ENCODE measurements at regions not wholly inside any gene's neighbourhood (a gene's known extent, or its start where the extent isn't known, plus 50 kb on each side); places are given as distances from the start of the nearest gene placed in this dataset.
A peak's percentile ranks its signal among the peaks of the same experiment; 100 is the strongest.

DNA sequence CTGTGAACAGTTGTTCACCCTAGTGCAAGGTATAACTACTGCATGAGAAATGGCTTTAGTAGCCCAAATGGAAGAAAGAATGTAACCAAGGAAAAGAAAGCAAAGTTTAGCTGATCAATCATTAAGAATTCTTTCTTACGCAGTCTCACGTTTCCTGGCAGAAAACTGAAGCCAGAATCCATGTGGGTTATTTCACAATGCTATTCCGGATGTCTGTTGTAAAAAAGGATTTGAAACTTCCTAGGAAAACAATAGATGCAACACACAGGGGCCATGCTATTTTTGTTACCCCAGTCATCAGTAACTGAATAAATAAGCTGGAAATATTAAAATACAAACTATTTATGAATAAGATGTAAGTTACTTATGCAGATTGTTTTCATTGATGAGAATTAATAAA is 802.5 kb downstream of the CDH8 start (continued):
- TF ChIP-seq, protein P1, sequence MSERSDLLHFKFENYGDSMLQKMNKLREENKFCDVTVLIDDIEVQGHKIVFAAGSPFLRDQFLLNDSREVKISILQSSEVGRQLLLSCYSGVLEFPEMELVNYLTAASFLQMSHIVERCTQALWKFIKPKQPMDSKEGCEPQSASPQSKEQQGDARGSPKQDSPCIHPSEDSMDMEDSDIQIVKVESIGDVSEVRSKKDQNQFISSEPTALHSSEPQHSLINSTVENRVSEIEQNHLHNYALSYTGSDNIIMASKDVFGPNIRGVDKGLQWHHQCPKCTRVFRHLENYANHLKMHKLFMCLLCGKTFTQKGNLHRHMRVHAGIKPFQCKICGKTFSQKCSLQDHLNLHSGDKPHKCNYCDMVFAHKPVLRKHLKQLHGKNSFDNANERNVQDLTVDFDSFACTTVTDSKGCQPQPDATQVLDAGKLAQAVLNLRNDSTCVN (CRISPR knock-in tag; IDR thresholded peaks at IDR 0.05; ENCODE audit: borderline replicate concordance): no peak
- TF ChIP-seq, protein P2, sequence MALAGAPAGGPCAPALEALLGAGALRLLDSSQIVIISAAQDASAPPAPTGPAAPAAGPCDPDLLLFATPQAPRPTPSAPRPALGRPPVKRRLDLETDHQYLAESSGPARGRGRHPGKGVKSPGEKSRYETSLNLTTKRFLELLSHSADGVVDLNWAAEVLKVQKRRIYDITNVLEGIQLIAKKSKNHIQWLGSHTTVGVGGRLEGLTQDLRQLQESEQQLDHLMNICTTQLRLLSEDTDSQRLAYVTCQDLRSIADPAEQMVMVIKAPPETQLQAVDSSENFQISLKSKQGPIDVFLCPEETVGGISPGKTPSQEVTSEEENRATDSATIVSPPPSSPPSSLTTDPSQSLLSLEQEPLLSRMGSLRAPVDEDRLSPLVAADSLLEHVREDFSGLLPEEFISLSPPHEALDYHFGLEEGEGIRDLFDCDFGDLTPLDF (CRISPR knock-in tag; IDR thresholded peaks at IDR 0.05): no peak
- TF ChIP-seq ZNF230 (CRISPR knock-in tag; IDR thresholded peaks at IDR 0.05) (no peak), FOXK1 (CRISPR knock-in tag; IDR thresholded peaks at IDR 0.05; ENCODE audit: borderline replicate concordance, low read depth) (no peak), MBD4 (IDR thresholded peaks at IDR 0.05; ENCODE audit: borderline replicate concordance, low read length) (no peak), KDM5A (IDR thresholded peaks at IDR 0.05; ENCODE audit: borderline replicate concordance, low read length) (no peak)
- TF ChIP-seq, protein P3, sequence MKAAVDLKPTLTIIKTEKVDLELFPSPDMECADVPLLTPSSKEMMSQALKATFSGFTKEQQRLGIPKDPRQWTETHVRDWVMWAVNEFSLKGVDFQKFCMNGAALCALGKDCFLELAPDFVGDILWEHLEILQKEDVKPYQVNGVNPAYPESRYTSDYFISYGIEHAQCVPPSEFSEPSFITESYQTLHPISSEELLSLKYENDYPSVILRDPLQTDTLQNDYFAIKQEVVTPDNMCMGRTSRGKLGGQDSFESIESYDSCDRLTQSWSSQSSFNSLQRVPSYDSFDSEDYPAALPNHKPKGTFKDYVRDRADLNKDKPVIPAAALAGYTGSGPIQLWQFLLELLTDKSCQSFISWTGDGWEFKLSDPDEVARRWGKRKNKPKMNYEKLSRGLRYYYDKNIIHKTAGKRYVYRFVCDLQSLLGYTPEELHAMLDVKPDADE (CRISPR knock-in tag; IDR thresholded peaks at IDR 0.05): no peak

DNA sequence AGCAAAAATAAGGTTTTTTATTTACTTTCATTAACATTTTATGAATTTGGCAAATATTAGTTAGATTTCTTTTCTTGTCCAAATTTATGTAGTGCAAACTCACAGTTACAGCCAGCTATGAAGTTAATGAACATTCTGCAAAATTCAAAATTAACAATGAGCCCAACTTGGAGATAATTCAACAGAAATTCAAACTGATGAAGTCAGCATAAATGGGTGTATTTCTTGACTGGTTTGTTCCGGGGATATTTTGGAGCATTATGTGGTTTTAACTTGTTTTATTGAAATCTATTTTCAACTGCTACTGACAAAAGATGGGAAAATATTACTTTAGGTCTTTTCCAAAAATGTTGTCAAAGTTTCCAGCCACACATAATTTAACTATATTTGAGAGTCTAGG is 807.9 kb downstream of the CDH8 start:
- in situ Hi-C loops (cut with HindIII; ENCODE audit: extremely low pct_ligation_motif_present, low pct_unique_long_range_greater_than_20kb): no loop called here
- DNase-seq (ENCODE audit: low spot score): no peak
- Histone ChIP-seq H3K9me3 (ENCODE audit: low read length) (no peaks in the 10 kb centered on the region; the same call in 1 of the 2 replicates), H4K20me1 (ENCODE audit: insufficient read depth, low read length) (no peaks in the 10 kb centered on the region), H3K36me3 (replicated peaks in 1 of 2; ENCODE audit: control insufficient read depth in 1 of 2, insufficient read depth in 2 of 2, low read length in 2 of 2) (no peaks in the 10 kb centered on the region), H3K4me1 (ENCODE audit: insufficient read depth, low read length) (no peaks in the 10 kb centered on the region), H2AFZ (ENCODE audit: low read length) (no peak overlapping the region), H3K79me2 (ENCODE audit: insufficient read depth, low read length) (no peaks in the 10 kb centered on the region), H3K9ac (ENCODE audit: insufficient read depth, low read depth, low read length) (no peak overlapping the region), H3K4me3 (replicated peaks in 1 of 3; ENCODE audit: insufficient read depth in 1 of 3, low read depth in 2 of 3, low read length in 3 of 3) (no peak overlapping the region), H3K27ac (ENCODE audit: extremely low read length, insufficient read depth, low read length) (no peak overlapping the region), H3K4me2 (ENCODE audit: low read depth, low read length) (no peak overlapping the region), H3K27me3 (ENCODE audit: control insufficient read depth in 1 of 2, insufficient read depth in 2 of 2, low read length in 2 of 2) (no peaks in the 10 kb centered on the region)
- ChIA-PET CTCF (ENCODE audit: low intra/inter-chr PET ratio, low total read pairs) (no interaction called here), POLR2A (no interaction called here)
- no TSS peak for BruUV-seq (replicated peaks)
- TF ChIP-seq GLI4 (CRISPR knock-in tag; IDR thresholded peaks at IDR 0.05; ENCODE audit: borderline replicate concordance) (no peak), MAFF (IDR thresholded peaks at IDR 0.05; ENCODE audit: low read depth, low read length) (peak; percentile 84), ZEB1 (IDR thresholded peaks at IDR 0.05; ENCODE audit: insufficient replicate concordance, low read depth) (no peak), SAP130 (CRISPR knock-in tag; IDR thresholded peaks at IDR 0.05; ENCODE audit: low read depth) (no peak), MAFK (conservative IDR thresholded peaks at IDR 0.05 in 1 of 2, IDR thresholded peaks at IDR 0.05 in 1 of 2; ENCODE audit: low read length in 2 of 2) (peak; percentile 82 to 91)
- intact Hi-C loops (cut with micrococcal nuclease; ENCODE audit: unreplicated experiment): no loop called here
- FAIRE-seq: no peak
- 3% methylated on average over 1 of the region's 1 CpG for WGBS (ENCODE audit: low lambda C conversion rate)
- ATAC-seq: no peak

Measured in HepG2 (cell line).